WI38 (cell line): ENCODE measurements at regions not wholly inside any gene's neighbourhood (a gene's known extent, or its start where the extent isn't known, plus 50 kb on each side); places are given as distances from the start of the nearest gene placed in this dataset.

Experiments
- H3K4me3 ChIP-seq: 2 replicates; pipeline ENCODE4 v1.5.1; 2011; ENCODE audit warnings: low read depth, mild to moderate bottlenecking, control low read depth, low read length
- TF ChIP-seq, protein P1 (sequence below): IDR thresholded peaks from 2 replicates; pipeline ENCODE4 v1.5.1; 2012; ENCODE audit warnings: low read depth, mild to moderate bottlenecking, control low read depth, low read length

DNA sequence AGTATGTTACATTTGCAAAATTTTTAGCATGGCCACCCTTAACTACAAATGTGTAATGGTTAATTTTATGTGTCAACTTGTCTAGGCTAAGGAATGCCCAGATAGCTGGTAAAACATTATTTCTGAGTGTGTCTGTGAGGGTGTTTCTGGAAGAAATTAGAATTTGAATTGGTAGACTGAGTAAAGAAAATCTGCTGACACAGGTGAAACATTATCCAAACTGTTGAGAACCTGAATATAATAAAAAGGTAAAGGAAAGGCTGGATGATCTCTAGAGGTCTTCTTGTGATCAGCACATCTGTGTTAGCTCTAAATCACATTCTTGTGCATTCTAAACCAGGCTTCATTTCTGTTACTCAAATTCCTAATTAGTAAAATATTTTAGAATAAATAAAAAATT, 100.8 kb downstream of the UCHL5 start:
- H3K4me3 ChIP-seq = no peak overlapping the region
- TF ChIP-seq, protein P1, sequence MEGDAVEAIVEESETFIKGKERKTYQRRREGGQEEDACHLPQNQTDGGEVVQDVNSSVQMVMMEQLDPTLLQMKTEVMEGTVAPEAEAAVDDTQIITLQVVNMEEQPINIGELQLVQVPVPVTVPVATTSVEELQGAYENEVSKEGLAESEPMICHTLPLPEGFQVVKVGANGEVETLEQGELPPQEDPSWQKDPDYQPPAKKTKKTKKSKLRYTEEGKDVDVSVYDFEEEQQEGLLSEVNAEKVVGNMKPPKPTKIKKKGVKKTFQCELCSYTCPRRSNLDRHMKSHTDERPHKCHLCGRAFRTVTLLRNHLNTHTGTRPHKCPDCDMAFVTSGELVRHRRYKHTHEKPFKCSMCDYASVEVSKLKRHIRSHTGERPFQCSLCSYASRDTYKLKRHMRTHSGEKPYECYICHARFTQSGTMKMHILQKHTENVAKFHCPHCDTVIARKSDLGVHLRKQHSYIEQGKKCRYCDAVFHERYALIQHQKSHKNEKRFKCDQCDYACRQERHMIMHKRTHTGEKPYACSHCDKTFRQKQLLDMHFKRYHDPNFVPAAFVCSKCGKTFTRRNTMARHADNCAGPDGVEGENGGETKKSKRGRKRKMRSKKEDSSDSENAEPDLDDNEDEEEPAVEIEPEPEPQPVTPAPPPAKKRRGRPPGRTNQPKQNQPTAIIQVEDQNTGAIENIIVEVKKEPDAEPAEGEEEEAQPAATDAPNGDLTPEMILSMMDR = no peak

DNA sequence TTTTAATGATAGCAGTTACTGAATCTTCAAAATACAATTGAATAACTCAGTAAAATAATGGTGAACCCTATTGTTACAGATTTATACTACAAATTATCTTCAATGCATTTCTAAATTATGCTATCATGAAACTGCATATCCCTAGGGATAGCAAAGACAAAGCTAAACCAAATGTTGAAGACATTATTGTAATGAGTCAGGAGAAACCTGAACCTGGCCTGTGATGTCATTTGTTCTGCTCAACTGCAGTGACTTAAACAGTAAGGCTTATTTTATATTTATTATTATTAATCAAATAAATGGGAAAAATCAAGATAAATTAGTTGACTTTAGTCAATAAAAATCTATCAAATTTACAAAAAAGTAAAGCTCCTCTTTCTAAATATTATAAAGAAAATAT, 100.3 kb downstream of the UCHL5 start:
- TF ChIP-seq, protein P1 = no peak
- H3K4me3 ChIP-seq = no peak overlapping the region

DNA sequence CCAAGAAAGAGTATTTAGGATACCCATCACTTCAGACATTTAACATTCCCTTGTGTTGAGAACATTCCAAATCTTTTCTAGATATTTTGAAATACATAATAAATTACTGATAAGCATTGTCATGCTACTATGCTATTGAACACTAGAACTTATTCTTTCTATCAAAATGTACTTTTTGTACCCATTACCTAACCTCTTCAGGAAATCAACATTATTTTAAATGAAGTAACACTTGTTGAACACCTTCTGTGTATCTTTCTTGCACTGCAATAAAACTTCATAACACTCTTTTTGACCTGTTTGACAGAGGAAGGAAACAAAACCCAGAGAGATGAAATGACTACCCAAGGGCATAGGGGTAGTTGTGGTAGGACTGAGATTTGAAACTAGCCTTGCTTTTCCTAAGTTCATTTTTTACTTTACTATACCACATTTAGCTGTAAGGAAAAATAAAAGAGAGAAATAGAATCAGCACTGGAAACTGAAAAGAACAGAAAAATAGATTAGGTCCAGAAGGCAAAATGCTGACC, 99.4 kb downstream of the UCHL5 start:
- TF ChIP-seq, protein P1 = no peak
- H3K4me3 ChIP-seq = no peak overlapping the region
